ENCODE measurements at regions not wholly inside any gene's neighbourhood (a gene's known extent, or its start where the extent isn't known, plus 50 kb on each side); places are given as distances from the start of the nearest gene placed in this dataset.

GRCh38 chr4:123455360-123455759, 58.8 kb downstream of the SPRY1 start:
- DNase-seq (ENCODE audit: low read depth), result no peak

GRCh38 chr4:123462007-123462406, 65.4 kb downstream of the SPRY1 start:
- DNase-seq (ENCODE audit: low read depth), result peak; percentile 30

- DNase-seq (ENCODE audit: low read depth), result no peak
These were observed 67.3 kb downstream of the SPRY1 start for GRCh38 chr4:123463869-123464268.

GRCh38 chr4:123465416-123465815, 68.8 kb downstream of the SPRY1 start:
- no peak for DNase-seq (ENCODE audit: low read depth)

- no peak for DNase-seq (ENCODE audit: low read depth)
These were observed 69.6 kb downstream of the SPRY1 start for GRCh38 chr4:123466080-123466785.

- no peak for DNase-seq (ENCODE audit: low read depth)
These were observed 72.0 kb downstream of the SPRY1 start for GRCh38 chr4:123468479-123469031.

- DNase-seq (ENCODE audit: low read depth), result peak; percentile 14
These were observed 72.7 kb downstream of the SPRY1 start for GRCh38 chr4:123469245-123469644.

- DNase-seq (ENCODE audit: low read depth), result no peak
These were observed 73.1 kb downstream of the SPRY1 start for GRCh38 chr4:123469696-123470095.

- DNase-seq (ENCODE audit: low read depth), result no peak
These were observed 74.0 kb downstream of the SPRY1 start for GRCh38 chr4:123470640-123471039.

- no peak for DNase-seq (ENCODE audit: low read depth)
These were observed 75.2 kb downstream of the SPRY1 start for GRCh38 chr4:123471655-123472369.

- DNase-seq (ENCODE audit: low read depth), result no peak
These were observed 78.2 kb downstream of the SPRY1 start for GRCh38 chr4:123474817-123475216.

GRCh38 chr4:123476089-123476488, 79.5 kb downstream of the SPRY1 start:
- DNase-seq (ENCODE audit: low read depth), result no peak

GRCh38 chr4:123477711-123478209, 81.2 kb downstream of the SPRY1 start:
- peak; percentile 22 for DNase-seq (ENCODE audit: low read depth)

GRCh38 chr4:123478859-123479345, 82.3 kb downstream of the SPRY1 start:
- peak; percentile 20 for DNase-seq (ENCODE audit: low read depth)

- DNase-seq (ENCODE audit: low read depth), result peak; percentile 25
These were observed 83.3 kb downstream of the SPRY1 start for GRCh38 chr4:123479944-123480343.

- peak; percentile 78 for DNase-seq (ENCODE audit: low read depth)
These were observed 84.3 kb downstream of the SPRY1 start for GRCh38 chr4:123480706-123481418.

GRCh38 chr4:123481717-123482116, 85.1 kb downstream of the SPRY1 start:
- DNase-seq (ENCODE audit: low read depth), result no peak

- DNase-seq (ENCODE audit: low read depth), result no peak
These were observed 87.8 kb downstream of the SPRY1 start for GRCh38 chr4:123484291-123484926.

GRCh38 chr4:123485601-123486000, 89.0 kb downstream of the SPRY1 start:
- no peak for DNase-seq (ENCODE audit: low read depth)

GRCh38 chr4:123488916-123489315, 92.3 kb downstream of the SPRY1 start:
- peak; percentile 70 for DNase-seq (ENCODE audit: low read depth)

- DNase-seq (ENCODE audit: low read depth), result no peak
These were observed 98.9 kb downstream of the SPRY1 start for GRCh38 chr4:123495530-123495929.

- DNase-seq (ENCODE audit: low read depth), result no peak
These were observed 99.8 kb downstream of the SPRY1 start for GRCh38 chr4:123496421-123496820.
